Stimulated activated CD4-positive, alpha-beta T cell treated with anti-CD3 and anti-CD28 coated beads, Interleukin-4, amount 100 ng/mL, for 1 hour (primary cell): ENCODE measurements at regions not wholly inside any gene's neighbourhood (a gene's known extent, or its start where the extent isn't known, plus 50 kb on each side); places are given as distances from the start of the nearest gene placed in this dataset.
"Not testable (repeated sequence)": the region's sequence is repeated elsewhere in the genome, so short reads cannot be mapped to it uniquely, and the experiment has no call there.

Experiments used
- DNase-seq: peaks from one replicate; pipeline ENCODE4 v3.0.0-alpha.2; 2020

DNA sequence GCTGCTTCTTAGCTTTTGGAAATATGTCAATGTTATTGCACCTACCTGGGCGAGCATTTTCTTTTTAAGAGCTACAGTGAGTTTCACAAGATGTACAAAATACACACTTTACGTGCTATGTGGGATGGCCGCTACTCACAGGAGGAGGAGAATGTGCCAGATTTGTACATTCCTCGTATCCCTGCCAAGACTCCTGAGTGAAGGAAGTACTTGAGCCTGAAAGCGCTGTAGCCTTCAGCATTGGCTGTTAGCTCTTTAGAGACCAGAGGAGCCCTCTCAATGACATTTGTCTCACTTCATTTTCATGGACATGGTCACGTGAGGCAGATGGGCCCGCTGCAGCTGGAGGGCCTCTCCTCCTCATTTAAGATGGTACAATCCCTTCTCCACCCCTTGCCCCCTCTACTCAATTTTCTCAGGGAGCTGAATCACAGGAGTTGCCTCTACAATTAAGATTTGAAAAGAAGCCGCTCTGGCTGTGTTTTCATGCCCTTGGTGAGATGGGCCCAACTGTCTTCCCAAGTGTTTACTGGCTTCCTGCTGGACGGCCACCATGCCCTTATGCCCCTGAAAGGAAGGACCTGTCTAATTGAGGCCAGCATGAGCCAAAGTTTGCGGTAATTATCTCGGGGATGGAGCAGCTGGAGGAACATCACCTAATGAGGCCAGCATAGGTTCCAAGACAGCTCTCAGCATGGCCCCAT, 442.6 kb downstream of the PRDM2 start:
- no peak for DNase-seq

GRCh38 chr1:14143777-14144176, 443.8 kb downstream of the PRDM2 start:
- DNase-seq: no peak

- DNase-seq: no peak
Observed at GRCh38 chr1:14148526-14148925, 448.5 kb downstream of the PRDM2 start.

DNA sequence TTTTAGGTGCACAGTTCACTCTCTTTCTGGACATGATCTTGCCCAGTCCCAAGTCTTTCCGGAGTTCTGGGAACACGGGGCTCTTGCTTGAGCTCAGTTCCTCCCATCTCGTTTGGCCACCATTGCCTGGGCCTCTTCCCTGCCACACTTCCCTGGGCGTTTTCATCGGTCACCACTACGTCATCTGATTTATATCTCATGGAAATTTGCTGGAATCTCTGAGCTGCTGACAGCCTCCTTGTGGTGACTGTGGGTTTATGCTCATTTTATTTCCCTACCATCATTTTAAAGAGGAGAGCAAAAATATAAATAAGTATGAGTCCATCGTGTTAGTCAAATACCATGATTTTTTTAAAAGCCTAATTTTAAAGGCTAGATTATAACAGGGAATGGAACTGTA, 449.1 kb upstream of the KAZN start:
- DNase-seq: no peak

DNA sequence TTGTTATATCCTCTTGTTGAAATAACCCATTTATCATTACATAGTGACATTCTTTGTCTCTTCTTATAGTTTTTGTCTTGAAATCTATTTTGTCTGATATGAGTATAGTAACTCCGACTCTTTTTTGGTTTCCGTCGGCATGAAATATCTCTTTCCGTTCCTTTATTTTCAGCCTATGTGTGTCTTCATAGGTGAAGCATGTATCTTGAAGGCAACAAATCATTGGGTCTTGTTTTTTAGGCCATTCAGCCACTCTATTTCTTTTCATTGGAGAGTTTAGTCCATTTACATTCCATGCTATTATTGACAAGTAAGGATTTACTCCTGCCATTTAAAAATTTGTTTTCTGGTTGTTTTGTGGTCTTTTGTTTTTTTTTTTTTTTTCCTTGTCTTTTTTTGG, 441.9 kb upstream of the KAZN start:
- no peak for DNase-seq

GRCh38 chr1:14160781-14161180, 437.7 kb upstream of the KAZN start:
- DNase-seq: no peak

DNA sequence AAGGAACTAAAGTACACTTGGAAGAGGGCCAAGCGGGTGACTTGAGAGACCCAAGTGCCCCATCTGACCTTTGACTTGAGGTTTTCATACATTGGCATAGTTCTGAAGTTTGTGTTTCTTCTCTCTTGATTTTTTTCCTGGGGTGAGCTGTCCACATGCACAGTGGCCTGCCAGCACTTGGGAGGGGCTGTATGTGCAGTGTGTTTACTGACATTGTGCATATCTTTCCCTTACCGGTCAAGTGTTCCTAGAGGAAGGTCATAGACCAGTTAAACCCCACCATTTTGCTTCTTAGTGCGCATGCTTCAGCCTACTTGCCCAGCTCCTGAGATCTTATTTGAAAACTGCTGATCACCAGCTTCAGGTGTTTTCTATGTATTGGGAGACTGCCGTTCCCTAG, 435.2 kb upstream of the KAZN start:
- no peak for DNase-seq

DNA sequence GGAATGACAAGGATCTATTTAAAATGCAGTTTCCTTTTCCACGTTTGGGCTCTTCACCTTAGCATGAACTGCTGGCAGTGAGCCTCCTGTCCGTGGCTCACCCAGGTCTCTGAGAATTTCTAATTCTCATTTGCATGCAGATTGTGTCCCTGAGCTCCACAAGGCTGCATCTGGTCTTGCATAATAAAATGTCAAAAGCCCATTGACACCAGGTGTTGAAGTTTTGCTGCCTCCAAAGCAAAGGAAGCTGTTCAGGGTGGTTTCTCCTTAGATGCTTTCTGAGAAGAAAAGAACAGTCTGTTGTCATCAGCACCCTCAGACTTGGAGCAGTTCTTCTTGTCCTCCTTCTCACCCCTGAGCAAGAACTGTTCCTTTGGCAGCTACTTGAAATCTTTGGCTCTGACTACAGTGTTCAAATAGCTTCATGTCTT, 433.1 kb upstream of the KAZN start:
- no peak for DNase-seq

- no peak for DNase-seq
Observed at GRCh38 chr1:14167884-14168283, 430.6 kb upstream of the KAZN start.

- no peak for DNase-seq
Observed at GRCh38 chr1:14168326-14169063, 430.0 kb upstream of the KAZN start.

DNA sequence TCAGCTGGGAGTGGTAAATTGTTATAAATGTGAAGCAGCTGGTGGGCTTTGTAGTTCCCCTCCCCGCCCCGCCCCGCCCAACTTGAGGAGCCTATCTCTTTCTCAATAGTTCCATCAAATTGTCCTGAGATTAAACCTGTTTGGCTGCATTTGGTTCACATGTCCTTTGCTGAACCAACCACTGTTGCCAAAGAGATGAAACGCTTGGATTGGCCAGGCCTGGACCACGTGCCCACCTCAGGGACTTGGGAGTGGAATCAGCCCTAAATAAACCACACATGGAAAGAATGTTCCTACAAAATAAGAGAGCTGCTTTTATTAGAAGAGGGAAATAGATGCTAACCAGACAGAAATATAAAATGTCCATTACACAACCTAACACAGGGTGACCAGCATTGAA, 424.9 kb upstream of the KAZN start:
- no peak for DNase-seq

- DNase-seq: not testable (repeated sequence)
Observed at GRCh38 chr1:14177866-14178265, 420.6 kb upstream of the KAZN start.

GRCh38 chr1:14180738-14181137, 417.7 kb upstream of the KAZN start:
- DNase-seq: no peak

DNA sequence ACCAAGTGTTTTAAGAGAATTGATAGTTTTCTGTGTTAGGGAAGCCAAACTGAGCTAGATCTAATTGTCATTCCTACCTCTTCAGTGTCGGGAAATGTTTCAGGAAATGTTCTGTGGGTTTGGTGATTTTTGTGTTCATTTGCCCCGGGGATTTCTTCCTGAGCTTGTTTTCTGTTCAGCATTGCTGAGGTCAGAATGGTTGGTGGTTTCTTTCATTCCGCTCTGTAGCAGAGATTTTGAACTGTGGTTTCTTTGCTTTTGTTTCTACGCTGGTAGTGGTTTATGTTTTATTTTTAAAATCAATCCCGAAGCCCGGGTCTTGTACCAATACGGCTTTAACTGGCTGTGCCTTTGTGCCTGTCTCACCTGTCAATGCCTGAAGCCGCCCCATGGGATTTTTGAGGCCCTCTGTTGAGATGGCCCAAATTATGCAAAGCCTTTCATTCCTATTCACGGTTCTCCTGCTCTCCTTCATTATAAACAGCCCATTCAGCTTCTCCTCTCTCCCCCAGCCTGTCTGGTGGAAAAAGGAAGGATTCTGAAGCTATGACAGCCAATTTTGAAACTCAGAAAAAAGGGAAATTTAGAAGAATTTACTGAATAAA, 417.2 kb upstream of the KAZN start:
- no peak for DNase-seq

DNA sequence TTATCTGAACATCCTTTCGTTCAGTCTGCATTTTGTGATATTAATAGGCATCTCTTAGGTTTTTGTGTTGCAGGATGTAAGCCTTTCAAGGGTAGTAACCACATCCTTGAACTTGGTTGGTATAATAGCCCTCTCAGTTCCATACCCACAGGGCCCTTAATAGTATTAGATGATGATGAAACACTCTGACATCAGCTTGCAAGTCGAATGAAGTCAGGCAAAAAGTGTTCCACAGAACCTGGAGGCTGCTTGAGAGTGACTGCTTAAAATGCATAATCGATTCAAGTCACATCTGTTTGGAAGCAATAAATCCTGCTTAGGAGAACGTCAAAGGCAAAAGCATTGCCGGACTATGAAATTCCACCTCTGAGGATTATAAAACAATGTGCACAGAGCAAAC, 415.6 kb upstream of the KAZN start:
- DNase-seq: no peak

DNA sequence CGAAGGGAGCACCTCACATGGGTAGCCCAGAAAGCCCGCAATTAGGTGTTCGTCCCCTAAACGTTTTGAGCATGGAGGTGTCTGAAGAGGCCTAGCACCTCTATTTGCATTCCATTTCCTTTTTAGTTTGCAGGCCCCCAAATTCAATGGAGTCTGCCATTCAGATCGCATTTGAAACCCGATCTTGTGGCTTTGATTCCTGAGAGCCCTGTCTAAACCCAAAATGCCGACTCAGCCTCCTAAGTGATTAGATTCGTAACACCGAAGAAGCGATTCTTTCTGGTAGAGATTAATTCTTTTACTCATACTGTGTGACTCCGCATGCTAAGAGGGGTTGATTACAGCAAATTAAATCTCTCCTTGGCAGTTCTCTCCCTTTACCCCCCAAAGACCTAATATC, 415.2 kb upstream of the KAZN start:
- DNase-seq: no peak

- DNase-seq: no peak
Observed at GRCh38 chr1:14184454-14184853, 414.0 kb upstream of the KAZN start.

DNA sequence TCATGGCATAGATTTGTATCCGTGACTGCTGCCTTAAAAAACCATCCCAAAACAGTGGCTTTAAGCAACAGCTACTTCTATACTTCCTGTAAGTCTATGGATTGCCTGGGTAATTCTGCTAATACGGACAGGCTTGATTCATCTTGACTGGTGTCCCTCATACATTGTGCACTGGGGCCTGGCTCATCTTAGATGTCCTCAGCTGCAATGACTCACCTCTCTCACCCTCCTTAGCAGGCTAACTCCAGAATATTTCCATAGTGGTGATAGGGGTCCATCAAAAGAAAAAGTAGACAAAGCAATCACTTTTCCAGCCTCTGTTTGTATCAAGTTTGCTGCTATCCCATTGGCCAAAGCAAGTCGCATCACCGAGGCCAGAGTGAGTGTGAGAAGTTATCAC, 409.1 kb upstream of the KAZN start:
- no peak for DNase-seq

DNA sequence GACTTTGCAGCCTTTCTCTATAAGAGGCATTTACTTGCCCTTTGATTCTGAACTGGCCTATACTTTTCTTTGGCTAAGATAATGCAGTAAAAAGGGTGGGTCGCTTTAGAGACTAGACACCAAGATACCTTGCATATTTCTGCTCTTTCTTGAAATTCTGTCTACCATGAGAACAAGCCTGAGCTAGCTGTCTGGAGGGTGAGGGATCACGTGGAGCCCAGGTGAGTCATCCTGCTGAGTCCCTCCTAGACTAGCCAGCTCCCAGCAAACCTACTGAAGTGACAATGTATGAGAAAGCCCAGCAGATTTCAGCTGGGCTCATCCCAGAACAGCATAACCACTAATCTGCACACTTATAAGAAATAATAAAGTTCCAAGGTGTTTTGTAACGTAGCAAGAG, 408.0 kb upstream of the KAZN start:
- DNase-seq: no peak

DNA sequence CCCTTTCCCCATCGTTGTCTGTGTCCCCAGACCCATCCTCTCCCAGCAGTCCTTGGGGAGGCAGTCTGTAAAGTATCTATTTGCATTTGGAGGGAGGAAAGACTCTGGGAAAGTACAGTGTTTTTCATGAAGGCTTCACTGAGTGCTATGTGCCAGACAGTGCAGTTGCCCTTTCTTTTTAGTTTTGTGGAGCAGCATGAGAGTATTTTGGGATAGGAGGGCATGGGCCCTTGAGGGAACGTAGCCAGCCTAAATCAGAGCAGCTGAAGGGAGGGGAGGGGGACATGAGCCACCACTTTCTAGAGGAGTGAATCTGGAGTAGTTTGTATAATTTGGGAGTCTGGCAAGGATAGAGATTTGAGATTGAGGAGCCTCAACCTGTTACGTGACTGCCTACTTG, 404.0 kb upstream of the KAZN start:
- DNase-seq: no peak

DNA sequence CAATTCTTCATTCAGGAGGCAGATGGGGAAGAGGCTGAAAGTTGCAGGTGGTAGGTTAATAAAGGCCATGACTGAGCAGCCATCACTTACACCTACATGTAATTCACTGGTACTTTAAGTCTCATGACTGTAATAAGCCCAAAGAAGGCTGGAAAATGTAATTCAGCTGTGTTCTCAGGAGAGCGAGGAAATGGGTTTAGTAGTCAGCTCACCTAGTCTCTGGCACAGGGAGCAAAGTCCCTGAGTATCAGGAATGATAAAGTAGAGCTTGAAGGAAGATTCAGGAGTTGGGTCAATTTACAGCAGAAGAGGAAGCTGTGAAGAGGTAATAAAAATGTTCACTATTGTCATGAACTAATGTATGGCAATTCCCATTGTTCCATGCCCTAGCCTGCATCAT, 393.4 kb upstream of the KAZN start:
- no peak for DNase-seq

DNA sequence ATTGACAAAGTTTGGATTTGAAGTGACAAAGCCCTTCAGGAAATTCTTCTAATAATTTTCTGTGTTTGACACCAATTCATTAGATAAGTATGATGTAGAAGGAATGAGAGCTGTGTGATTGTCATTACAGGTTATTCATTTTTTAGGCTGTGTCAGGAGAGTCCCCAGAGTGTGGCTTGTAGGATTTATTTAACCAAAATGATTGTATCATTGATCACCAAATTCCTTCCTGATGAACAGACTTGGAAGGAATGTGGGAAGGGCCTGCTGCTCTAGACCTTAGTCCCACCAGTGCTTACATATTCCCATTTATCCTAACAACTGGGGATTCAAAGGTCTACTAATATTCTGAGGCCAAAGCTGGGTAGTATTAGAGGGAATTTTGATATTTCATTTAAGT, 383.3 kb upstream of the KAZN start:
- DNase-seq: no peak

DNA sequence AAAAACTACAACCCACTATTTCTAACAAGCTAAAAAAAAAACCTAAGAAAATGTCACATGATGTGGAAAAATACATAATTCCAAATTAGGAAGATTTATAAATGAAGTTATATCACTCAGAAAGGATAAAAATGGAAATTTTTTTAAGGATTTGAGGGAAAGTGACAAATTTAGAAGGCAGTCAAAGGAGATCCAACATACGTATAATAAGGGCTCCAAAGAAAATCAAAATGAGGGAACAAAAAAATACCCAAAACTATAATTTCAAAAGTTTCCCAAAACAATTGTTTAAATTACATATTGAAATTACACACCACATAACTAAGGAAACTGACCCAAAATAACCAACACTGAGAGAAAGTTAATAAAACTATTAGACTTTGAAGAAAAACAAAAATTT, 381.1 kb upstream of the KAZN start:
- no peak for DNase-seq

DNA sequence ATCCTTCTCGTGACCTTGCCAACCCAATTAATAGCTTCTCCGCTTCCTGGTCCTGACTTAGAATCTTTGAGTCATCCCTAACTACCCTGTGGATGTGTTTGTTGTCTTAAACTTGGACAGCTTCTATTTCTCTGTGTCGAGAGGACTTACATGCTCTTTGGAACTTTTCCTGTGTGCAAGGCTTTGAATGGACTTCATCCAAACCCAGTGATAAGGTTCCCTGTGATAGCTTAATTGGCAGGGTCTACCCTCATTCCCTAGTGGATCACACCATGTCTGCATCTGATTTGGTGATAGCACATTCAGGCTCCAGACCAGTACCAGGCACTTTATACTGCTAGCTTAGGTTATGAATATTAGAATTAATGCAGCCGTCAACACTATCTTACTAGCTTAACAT, 378.2 kb upstream of the KAZN start:
- no peak for DNase-seq
